ENCODE measurements at regions not wholly inside any gene's neighbourhood (a gene's known extent, or its start where the extent isn't known, plus 50 kb on each side); places are given as distances from the start of the nearest gene placed in this dataset.
"Not testable (repeated sequence)": the region's sequence is repeated elsewhere in the genome, so short reads cannot be mapped to it uniquely, and the experiment has no call there.

- ATAC-seq: no peak
These were observed 245.4 kb upstream of the SLITRK1 start for GRCh38 chr13:84127597-84128128.

DNA sequence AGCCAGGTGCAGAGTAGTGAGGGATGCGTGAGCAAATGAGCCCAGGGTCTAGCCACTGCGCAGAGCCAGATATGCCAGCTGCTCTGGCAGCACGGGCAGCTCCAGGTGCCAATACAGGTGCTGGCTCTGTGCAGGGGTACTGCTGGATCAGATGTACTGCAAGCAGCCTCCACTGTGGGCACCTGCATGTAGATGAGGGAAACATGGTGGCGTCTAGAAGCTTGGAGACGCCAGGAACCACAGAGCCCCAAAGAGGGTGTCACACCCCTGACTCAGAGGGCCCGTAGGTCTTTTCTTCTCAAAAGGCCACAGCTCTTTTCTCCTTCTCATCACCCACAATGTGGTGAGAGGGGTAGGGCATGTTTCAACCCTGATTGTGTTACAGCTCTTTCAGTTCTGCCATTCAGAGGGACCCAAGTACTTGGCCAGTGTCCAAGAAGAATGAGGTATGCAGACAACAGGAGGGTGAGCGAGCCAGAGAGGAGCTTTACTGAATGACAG, 244.4 kb upstream of the SLITRK1 start:
- ATAC-seq: no peak

- ATAC-seq: peak; percentile 53
These were observed 239.2 kb upstream of the SLITRK1 start for GRCh38 chr13:84121456-84121855.

- ATAC-seq: no peak
These were observed 236.7 kb upstream of the SLITRK1 start for GRCh38 chr13:84118839-84119409.

DNA sequence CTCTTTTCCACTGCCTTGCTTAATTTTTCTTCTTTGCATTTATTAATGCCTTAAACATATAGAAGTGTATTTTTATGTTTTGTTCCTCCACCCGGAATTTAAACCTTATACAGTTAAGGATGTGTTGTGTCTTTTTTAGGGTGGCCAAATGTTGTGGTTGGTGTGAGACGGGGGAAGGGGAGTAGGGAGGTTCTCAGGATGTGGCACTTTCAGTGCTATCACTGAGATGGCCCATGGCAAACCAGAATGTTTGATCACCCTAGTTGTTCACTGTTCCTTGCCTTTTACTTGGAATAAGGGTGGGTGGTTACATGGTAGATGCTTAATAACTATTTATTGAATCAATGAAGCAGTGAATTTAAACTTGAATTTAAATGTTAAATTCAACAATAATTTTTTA, 216.0 kb upstream of the SLITRK1 start:
- no peak for ATAC-seq

DNA sequence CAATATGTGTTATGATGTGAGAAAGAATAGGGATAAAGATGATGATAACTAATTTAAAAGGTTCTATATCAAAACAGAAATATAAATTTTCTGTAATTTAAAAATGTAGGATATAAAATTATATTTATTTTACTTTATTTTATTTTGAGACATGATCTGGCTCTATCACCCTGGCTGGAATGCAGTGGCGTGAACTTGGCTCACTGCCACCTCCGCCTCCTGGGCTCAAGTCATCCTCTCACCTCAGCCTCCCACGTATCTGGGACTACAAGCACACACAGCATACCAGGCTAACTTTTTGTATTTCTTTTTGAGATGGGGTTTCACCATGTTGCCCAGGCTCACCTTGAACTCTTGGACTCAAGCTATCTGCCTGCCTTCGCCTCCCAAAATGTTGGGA, 214.9 kb upstream of the SLITRK1 start:
- ATAC-seq: no peak

DNA sequence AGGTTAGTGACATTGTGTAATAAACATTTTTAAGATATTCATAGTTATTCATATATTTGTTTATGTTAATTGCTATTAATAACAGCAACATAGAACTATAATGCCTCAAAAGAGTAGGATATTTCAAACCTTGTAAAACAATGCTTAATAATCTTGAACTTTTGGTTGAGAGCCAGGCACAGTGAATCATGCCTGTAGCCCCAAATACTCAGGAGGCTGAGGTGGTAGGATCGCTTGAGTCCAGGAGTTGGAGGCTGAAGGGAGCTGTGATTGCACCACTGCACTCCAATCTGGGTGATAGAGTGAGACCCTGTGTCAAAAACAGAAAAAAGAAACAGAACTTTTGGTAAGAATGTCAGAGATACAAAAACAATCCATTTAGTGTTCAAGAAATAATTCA, 213.9 kb upstream of the SLITRK1 start:
- ATAC-seq: no peak

DNA sequence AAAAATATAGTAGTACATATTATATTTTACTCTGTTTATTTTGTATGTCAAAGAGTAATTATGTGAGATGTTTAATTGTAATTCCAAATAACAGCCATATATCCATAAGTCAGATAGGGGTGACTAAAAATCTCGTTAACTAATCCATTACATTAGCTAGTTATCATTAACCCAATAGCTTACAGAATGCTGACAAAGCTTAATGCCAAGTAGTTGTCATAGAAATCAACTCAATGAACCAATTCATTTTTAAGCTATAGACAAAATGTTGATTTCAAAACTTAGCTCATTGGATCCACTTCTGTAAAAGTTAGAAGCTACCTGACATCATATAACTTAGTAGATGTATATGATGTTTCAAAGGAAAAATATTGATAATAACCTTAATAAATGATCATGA, 206.7 kb upstream of the SLITRK1 start:
- no peak for ATAC-seq

DNA sequence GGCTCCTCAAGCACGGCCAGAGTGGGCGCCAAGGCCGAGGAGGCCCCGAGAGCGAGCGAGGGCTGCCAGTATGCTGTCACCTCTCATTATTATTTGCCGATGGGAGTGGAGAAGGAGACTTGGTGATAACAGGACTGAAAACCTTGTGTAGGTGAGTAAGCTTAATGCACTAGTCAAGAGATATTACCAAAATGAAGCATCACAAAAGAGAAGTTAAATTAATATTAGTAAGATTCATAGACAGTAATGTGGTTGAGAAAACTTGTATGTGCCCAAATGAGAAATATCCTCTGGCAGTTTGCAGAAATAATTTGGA, 204.5 kb upstream of the SLITRK1 start:
- ATAC-seq: no peak

GRCh38 chr13:84086098-84086846, 204.0 kb upstream of the SLITRK1 start:
- not testable (repeated sequence) for ATAC-seq

DNA sequence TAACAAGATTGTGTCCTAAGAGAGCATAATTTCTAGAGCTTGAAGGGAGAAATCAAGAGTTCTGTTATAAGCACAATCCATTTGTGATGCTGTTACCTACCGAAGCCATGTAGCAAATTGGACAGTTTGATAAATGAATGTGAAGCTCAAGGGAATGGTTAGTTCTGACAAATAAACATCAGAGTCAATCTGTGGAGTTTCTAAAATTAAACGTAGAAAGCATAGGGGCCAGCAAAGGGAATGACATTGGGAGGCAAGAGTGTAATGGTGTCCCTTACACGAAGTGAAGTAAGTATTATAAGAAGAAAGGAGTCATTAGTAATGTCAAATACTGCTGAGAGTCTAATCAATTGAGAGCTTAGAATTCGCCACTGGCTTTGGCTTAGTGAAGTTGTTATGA, 200.2 kb upstream of the SLITRK1 start:
- no peak for ATAC-seq

DNA sequence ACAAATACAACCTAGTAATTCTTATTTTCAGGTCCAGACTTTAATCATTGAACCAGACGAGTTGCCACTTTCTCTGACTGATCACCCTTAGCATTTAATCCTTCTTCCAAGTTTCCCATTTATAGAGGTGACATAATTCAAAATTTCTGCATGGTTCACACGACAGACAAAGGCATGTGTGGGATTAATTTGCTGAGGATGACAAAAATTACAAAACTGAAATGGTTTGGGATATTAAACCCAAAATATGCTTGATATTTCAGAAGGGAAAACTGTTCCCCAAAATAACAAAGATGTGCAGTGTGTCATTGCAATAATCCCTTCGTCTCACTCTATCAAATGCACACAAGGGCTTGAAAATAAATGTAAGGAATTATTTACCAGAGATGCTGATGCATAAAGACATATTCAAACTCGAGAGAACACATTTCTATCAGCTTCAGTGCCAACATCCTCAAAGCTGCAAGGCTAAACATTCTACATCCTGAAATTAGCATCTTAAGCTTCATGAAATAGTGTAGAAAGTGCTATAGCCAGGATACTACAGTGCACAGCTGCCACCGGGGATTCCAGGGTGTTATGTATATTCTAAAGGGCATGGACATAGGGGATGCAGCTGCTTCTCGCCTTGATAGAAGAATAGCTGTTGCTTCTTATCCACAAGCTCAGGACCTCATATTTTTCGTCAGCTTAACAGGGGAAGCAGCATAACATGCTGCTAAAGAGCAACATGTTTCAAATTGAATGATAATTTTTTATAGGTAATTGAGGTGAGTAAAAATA, 198.7 kb upstream of the SLITRK1 start:
- ATAC-seq: no peak

GRCh38 chr13:84077271-84077670, 195.0 kb upstream of the SLITRK1 start:
- ATAC-seq: no peak

DNA sequence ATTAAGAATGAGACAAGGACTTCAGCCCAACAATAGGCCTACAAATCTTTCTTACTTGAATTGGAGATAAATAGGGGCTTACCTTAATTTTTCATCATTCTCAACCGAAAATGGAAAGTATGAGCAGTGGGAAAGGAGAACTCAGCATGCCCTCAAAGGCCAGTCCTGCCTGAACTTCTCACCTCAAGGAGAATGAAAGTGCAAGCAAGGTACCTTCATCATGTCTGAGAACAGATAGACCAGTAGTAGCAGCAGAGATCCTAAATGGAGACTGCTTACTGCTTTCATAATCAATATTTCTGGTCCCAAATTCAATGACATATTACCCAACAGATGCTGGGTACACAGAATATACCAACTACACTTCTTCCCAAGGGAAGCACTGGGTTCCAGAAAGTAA, 194.0 kb upstream of the SLITRK1 start:
- no peak for ATAC-seq

DNA sequence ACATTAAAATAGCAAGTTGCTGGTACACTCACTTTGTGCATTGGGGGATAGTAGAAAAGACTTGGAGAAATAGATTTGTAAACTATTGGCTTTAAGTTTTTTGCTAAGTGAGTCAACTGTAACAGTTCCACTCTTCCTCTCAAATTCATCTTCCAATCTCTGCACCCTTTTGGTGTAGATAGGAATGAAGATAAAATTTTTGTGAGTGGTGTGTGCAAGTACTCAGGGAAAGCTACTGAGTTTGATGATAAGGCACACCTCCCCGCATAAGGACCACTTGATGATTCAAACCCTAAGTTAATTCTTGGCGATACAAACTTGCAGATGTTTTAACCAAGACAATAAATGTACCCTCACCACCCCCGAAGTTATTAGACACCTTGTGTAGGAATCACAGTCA, 168.3 kb upstream of the SLITRK1 start:
- no peak for ATAC-seq

GRCh38 chr13:84049443-84050219, 167.4 kb upstream of the SLITRK1 start:
- ATAC-seq: no peak

DNA sequence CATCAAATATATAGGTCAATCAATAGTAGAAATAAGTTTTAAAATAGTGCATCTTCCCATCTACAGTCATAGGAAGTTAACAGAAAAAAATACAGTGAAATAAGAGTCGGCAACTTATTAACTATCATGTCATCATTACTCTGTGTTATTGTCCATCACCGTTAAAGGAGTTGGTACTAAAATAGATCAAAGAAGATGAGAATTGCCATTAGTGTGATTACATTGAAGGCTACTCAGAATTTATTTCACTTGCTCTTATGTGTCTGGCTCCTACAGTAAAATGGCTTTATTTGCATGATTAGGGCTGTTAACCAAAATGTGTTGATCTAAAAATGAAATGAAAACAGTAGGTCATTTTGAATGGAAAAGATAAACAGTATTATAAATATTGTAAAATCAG, 162.5 kb upstream of the SLITRK1 start:
- ATAC-seq: no peak

- no peak for ATAC-seq
These were observed 155.7 kb upstream of the SLITRK1 start for GRCh38 chr13:84038001-84038400.

- ATAC-seq: no peak
These were observed 149.8 kb upstream of the SLITRK1 start for GRCh38 chr13:84032116-84032515.

DNA sequence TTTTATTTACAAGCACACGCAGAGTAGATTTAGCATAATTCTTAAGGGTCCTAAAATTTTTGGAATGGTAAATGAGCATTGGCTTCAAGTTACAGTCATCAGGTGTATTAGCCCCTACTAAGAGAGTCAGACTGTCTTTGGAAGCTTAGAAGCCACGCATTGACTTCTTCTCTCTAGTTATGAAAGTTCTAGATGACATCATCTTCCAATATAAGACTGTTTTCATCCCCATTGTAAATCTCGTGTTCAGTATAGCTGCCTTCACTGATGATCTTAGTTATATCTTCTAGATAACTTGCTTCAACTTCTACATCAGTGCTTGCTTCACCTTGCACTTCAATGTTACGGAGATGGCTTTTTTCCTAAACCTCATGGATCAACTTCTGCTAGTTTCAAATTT, 148.8 kb upstream of the SLITRK1 start:
- no peak for ATAC-seq

DNA sequence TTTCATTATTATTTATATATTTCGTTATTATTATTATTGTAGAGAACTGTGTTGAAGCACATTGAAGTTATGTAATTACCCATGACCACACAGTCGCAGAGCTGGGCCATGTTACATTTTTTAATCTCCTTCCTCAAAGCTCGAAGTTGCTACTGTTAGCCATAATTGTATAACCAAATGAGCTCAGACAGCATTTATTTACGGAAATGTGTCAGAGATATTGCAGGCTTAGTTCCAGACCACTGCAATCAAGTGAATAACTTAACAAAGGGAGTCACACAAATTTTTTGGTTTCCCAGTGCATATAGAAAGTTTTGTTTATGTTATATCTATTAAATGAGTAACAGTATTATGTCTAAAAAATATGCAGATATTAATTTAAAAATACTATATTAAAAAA, 147.1 kb upstream of the SLITRK1 start:
- no peak for ATAC-seq

- ATAC-seq: no peak
These were observed 143.6 kb upstream of the SLITRK1 start for GRCh38 chr13:84025824-84026223.

DNA sequence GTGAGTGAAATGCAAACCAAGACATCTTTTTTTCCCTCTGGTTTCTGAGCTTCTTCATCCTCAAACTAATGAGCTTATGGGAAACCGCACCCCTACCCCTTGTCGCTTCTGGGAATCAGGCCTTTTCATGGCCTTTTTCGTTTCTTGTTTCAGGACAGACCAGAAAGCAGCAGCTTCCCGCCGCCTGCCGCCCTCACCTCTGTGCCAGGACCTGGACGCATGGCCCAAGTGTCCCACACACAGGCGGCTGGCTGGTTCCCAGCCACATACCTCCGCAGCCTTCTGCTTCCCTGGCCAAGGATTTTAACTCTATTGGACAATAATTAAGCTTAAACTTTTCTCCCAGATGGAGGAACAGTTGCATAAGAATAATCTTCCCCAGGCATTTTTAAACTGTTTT, 114.1 kb upstream of the SLITRK1 start:
- no peak for ATAC-seq
